Right lobe of liver (tissue), 4 donors: ENCODE measurements at regions not wholly inside any gene's neighbourhood (a gene's known extent, or its start where the extent isn't known, plus 50 kb on each side); places are given as distances from the start of the nearest gene placed in this dataset.

ENCODE experiments used
- CTCF ChIP-seq, 4 donors: fragments of 200-600 bp in 3 of 4; fragments of 450-650 bp in 1 of 4; IDR thresholded peaks; one replicate each; pipeline versions ENCODE4 v1.5.1 to v1.8.0; 2016 to 2022; ENCODE audit warnings: antibody characterized with exemption in 4 of 4, mild to moderate bottlenecking in 2 of 4
- POLR2A ChIP-seq: fragments of 450-650 bp; IDR thresholded peaks from one replicate; pipeline ENCODE4 v1.6.1; 2017; ENCODE audit warnings: antibody characterized with exemption, mild to moderate bottlenecking
- donor health status: DM: no; HTN: no; CAD: no.
- donor health status: DM: no; HTN: no; CAD: no.
- donor health status: DM: no; HTN: yes; CAD: no.

DNA sequence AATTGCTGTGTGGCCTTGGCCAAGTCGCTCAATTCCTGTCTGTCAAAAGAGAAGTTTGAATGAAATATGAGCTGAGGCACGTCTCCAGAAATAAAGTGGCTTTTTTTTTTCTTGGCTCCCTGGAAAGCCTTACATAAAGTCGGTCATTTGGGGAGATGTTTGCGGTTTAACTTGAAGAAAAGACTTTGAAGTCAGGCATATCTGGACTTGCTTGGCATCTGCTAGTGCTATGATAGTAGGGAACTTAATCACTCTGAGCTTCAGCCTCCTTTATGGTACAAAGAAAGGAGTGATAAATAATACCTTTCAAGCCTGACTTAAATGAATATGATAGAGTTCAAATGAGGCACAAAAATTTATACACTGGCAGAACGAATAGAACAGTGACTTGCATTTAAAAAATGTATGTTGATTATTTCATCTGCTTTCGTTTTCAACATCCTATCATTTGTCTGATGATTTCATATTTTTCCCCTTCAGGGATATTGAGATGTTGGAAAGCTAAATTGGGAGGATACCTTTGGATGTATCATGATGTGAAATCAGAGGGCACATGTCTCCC, 60.2 kb downstream of the FASLG start:
- no peak for TF ChIP-seq POLR2A
- no peak for TF ChIP-seq CTCF (IDR thresholded peaks at IDR 0.05)
